SKM-1 treated with dmso at 0.1 percent for 144 hours (cell line): ENCODE measurements at regions not wholly inside any gene's neighbourhood (a gene's known extent, or its start where the extent isn't known, plus 50 kb on each side); places are given as distances from the start of the nearest gene placed in this dataset.

Experiments
- DNase-seq: peaks from one replicate; lab custom pipeline; 2025; ENCODE audit not compliant: unreplicated experiment; lab: John Stamatoyannopoulos, UW

DNA sequence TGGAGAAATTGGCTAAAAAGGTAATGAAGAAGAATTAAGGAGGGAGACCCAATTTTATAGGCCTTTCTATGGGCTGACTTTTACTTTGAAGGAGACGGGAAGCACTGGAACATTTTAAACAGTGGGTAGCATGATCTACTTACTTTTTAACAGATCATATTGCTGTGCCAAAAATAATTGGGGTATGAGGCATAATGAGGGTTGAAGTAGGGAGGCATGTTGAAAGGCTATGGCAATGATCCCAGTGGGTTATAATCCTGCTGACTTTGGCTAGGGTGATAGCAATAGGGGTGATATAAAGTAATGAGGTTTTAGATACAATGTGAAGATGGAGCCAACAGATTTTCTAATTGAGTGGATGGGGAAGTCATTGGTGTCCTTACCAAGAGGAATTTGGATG is 73.2 kb downstream of the GPR37 start:
- DNase-seq = no peak

- DNase-seq = no peak
Measured at GRCh38 chr7:124690840-124691239, 74.8 kb downstream of the GPR37 start.

DNA sequence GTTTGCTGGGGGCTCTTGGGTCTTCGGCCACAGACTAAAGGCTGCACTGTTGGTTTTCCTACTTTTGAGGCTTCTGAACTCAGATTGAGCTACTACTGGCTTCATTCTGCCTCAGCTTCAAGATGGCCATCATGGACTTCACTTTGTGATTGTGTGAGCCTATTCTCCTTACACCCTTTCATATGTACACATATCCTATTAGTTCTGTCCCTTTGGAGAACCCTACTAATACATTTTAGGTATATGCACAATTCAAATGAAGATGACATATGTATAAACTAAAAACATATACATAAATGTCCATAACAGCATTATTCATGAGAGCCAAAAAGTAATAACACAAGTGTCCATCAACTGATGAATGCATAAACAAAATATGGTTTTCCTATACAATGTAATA is 75.7 kb downstream of the GPR37 start:
- no peak for DNase-seq

- no peak for DNase-seq
Measured at GRCh38 chr7:124689523-124689922, 76.1 kb downstream of the GPR37 start.

- DNase-seq = no peak
Measured at GRCh38 chr7:124688991-124689390, 76.6 kb downstream of the GPR37 start.

DNA sequence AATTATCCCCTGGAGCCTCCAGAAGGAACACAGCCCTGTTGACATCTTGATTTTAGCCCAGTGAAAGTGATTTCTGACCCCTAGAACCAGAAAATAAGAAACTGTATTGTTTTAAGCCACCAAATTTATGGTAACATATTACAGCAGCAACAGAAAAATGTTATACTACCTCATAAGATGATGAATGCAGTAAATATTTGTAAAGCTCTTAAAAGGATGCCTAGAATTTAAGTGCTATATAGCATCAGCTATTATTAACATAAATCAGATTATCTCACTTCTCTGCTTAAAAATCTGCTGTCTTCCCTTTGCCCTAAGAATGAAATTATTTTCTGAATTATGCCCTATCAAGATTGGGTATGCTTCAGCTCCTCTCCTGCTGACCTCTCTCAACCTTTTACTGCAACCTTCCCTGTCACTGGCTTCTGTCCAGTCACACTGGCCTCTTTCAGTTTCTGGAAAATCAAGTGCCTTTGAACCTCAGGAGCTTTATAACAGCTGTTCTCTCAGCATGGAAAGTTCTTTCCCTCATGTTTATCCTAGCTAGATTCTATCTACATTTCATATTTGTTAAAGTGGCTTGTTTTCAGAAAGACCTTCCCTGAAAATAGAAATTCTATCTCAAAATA is 78.9 kb downstream of the GPR37 start:
- DNase-seq = no peak

DNA sequence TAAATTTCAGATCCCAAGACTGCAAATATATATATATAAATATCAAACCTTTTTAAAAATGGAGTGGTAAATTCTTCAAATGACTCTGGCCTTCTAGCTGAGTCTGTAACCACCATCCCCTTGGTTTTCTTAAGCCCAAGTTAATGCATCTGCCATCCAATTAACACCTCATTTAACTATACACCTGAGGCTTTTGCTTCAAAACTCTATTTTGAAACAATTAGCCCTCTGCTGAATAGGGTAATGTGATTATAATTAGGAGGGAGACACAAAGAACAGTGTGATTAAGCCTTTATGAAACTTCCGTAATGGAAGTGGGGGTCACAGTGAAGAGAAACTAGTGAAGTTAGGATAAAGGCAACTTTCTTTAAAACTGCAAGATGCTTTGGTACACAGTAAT is 83.6 kb downstream of the GPR37 start:
- DNase-seq = no peak

DNA sequence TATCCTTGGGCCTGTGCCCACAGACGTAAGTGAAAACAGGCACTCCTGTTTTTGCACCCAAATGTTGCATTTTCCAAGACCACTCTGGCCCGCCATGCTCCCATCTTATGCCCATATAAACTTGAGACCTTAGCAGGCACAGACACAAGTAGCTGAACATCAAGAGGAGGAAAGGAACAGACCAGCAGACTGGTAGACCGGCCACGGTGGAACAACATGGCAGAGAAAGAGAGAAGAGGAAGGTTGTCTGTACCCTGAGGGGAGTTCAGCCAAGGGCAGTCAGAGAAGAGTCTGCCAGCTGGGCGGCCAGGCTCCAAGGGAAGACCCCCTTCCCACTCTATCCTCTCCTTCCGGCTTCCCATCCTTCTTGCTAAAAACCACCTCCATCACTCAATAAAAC is 85.3 kb downstream of the GPR37 start:
- DNase-seq = no peak

DNA sequence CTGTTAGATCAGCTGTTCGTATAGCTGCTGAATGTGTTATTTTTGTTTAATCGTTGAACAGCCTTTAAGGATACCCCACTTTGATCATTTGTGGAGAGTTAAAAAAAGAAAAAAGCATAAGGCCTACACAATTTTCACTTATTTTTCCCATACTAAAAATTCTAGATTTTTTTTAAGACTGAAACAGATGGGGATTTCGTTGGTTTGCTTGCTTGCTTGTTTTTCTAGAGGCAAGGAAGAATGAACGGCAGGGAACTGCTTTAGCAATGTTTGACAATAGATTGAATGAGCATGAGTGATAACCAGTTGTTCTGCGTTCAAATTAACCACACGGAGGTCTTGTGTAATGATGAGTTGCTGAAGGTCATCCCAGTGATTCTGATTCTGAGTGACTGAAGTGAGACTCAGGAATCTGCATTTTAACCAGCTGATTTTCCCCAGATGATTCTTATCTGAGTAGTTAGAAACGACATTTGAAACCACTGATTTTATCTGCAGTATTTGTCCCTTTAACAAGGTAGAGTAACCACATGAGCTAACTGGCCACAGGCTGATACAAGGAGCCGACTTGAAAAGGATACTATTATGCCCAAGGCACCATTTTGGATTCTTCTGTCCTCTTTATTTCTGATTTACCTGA is 85.9 kb downstream of the GPR37 start:
- DNase-seq = no peak

- DNase-seq = no peak
Measured at GRCh38 chr7:124679146-124679545, 86.4 kb downstream of the GPR37 start.

DNA sequence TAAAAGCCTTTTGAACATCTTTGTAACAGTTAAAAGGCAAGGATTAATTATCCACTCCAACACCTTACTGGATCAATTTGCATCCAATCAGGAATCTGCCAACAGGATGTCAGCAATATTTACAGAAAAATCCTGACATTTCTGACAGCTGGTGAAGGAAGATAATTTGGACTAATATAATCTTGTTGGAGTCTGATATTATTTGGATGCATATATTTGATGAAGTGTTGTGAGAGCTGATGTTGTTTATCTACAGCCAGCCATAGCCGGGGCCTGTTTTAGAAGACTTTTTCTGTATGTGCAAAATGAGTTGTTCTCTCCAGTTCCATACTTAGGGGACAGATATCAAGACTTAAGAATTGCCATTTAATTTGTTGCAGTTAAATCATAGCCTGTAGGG is 91.1 kb downstream of the GPR37 start:
- no peak for DNase-seq

GRCh38 chr7:124672011-124672410 is 93.6 kb downstream of the GPR37 start:
- no peak for DNase-seq

DNA sequence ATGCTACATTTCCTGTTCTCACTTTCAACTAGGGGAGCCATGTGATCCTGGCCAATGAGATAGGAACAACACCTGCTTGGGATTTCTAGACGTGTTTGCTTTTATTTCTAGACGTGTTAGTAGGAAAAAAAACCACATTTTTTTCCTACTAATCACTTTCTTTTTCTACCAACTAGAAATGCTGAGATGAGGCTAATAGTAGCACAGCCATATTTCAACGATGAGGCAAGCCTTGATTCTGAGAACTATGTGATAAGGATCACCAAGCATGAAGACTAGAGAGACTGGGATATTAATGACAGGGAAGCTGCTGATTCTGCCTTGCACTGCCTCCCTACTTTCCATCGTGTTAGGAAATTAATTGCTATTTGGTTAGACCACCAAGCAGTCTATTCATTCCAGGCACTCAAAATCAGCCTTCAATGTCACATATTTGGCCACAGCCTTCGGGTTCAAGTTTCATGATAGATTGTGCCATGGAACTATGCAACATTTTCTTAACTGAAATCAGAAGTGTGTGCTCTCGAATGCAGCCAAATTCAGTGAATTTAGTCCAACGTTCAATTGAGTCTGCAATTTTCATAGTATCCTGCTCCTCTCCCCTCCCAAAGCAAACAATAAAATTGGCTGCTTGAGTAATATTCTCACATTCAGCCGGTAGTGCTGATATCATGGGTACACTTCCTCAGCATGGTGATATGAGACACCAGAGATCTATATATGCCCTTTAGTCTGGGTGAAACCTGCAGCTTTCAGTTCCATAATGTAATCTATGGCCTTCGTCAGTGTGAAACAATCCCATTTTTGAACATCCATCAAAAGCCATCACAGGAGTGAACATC is 98.1 kb downstream of the GPR37 start:
- no peak for DNase-seq

DNA sequence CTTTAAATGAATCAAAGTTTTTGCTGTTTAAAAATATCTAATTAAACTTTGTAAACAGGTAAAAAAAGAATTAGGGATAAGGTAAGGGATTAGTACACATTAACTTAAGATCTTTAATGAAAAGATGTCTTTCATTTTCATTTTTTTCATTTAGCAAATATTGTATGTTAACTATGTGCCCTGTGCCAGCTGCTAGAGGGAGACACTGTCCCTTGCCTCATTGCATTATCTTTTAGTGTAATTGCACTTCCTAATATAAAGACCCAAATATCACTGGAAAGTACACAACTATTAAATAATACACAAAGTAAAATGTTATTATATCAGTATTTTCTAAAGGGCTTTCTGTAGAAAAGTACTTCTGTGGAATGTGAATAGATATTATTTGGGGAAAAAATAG is 102.7 kb downstream of the GPR37 start:
- DNase-seq = no peak

- DNase-seq = no peak
Measured at GRCh38 chr7:124662372-124662771, 103.2 kb downstream of the GPR37 start.

GRCh38 chr7:124655990-124656389 is 109.6 kb downstream of the GPR37 start:
- DNase-seq = no peak

GRCh38 chr7:124652237-124652636 is 113.4 kb downstream of the GPR37 start:
- DNase-seq = no peak

DNA sequence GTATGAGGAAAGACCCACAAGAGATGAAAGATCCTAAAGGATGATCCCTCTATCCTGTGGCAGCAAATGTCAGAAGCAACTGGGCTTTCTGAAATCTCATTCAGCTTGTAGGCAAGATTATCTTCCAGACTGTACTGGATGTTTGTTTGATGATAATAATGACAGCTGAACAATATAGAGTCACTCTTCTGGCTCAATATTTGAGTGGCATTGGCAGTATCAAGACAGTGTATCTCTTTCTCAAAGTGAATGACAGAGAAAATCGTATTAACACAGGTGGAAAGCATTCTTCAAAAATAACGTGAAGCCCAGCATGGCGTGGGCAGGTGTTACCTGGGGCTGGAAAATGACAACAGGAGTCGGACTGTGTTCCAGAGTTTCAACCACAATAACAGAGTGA is 114.5 kb downstream of the GPR37 start:
- DNase-seq = no peak

DNA sequence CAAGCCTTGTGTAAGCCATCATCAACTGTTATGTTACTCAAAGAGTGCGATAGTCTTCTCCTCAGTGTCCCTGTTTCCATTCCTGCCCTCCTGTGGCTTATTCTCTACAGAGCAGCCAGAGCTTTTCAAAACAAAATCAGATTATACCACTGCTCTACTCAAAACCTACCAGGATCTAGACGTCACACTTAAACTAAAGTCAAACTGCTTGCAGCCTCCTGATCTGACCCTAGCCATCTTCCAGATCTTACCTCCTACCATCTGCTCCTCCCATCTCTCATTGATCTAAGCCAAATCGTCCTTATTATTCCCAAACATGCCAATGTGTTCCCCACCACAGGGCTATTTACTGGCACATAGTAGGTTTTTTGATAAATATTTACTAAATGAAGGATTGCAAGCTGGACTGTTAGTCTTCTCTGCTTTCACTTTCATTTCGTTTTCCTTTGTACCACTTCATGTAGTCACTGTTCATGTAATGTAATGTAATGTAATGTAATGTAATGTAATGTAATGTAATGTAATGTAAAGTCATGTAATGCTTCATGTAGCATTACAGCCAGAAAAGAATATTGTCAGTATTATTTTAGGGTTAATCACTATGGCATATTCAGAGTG is 116.1 kb downstream of the GPR37 start:
- no peak for DNase-seq

- no peak for DNase-seq
Measured at GRCh38 chr7:124647630-124648306, 117.8 kb downstream of the GPR37 start.

DNA sequence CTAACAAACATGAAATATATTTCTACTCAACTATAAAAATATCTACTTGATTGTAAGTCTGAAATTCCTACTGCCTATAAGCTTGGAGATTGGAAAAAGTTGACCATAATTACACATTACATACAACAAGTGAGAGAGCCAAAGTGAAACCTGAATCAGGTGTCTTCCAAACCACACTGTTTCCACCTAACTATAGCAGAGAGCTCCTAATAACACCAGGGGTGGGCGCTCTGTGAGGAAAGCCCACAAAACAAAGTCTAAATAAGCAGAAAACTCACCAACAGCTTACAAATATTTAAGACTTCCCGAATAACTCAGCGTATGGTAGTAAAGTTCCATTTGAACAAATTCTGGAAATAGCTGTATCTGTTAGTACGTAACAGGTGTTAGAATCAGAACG is 119.9 kb downstream of the GPR37 start:
- no peak for DNase-seq
